ENCODE measurements at regions not wholly inside any gene's neighbourhood (a gene's known extent, or its start where the extent isn't known, plus 50 kb on each side); places are given as distances from the start of the nearest gene placed in this dataset.

GRCh38 chr6:163771180-163771579 is 356.7 kb downstream of the QKI start:
- Histone ChIP-seq H3K4me1 (ENCODE audit: low read length) (no peaks in the 10 kb centered on the region), H3K27ac (ENCODE audit: low read length) (no peak overlapping the region), H3K36me3 (replicated peaks; ENCODE audit: insufficient read depth, low read length) (no peaks in the 10 kb centered on the region), H3K4me2 (ENCODE audit: low read depth, low read length) (no peak overlapping the region), H3K9ac (ENCODE audit: low read length) (no peak overlapping the region), H3K9me2 (replicated peaks; ENCODE audit: insufficient read depth, low read length) (no peaks in the 10 kb centered on the region), H3K4me3 (ENCODE audit: low read length) (no peak overlapping the region), H4K20me1 (ENCODE audit: insufficient read depth, low read length) (no peaks in the 10 kb centered on the region), H2AFZ (ENCODE audit: low read length) (no peak overlapping the region), H3F3A (ENCODE audit: insufficient read depth, low read length) (no peaks in the 10 kb centered on the region), H3K9me3 (replicated peaks; ENCODE audit: insufficient read depth, low read length) (no peaks in the 10 kb centered on the region), H3K79me2 (ENCODE audit: low read length) (no peaks in the 10 kb centered on the region), H3K27me3 (replicated peaks; ENCODE audit: insufficient read depth, low read length) (no peaks in the 10 kb centered on the region)
- no peak for TF ChIP-seq CTCF (IDR thresholded peaks at IDR 0.05; ENCODE audit: low read length)
- no peak for TF ChIP-seq EZH2phosphoT487 (IDR thresholded peaks at IDR 0.05; ENCODE audit: low read length)
- no peak for TF ChIP-seq EZH2 (optimal IDR thresholded peaks at IDR 0.05; ENCODE audit: low read depth, low read length)
- no peak for DNase-seq

- Histone ChIP-seq H3K4me2 (ENCODE audit: low read depth, low read length) (no peak overlapping the region), H3K4me3 (ENCODE audit: low read length) (no peak overlapping the region), H3K27me3 (replicated peaks; ENCODE audit: insufficient read depth, low read length) (no peaks in the 10 kb centered on the region), H3K9me3 (replicated peaks; ENCODE audit: insufficient read depth, low read length) (no peaks in the 10 kb centered on the region), H3K36me3 (replicated peaks; ENCODE audit: insufficient read depth, low read length) (no peaks in the 10 kb centered on the region), H3K9ac (ENCODE audit: low read length) (no peak overlapping the region), H4K20me1 (ENCODE audit: insufficient read depth, low read length) (no peaks in the 10 kb centered on the region), H2AFZ (ENCODE audit: low read length) (no peak overlapping the region), H3K9me2 (replicated peaks; ENCODE audit: insufficient read depth, low read length) (no peaks in the 10 kb centered on the region), H3K79me2 (ENCODE audit: low read length) (no peaks in the 10 kb centered on the region), H3F3A (ENCODE audit: insufficient read depth, low read length) (no peaks in the 10 kb centered on the region), H3K4me1 (ENCODE audit: low read length) (no peaks in the 10 kb centered on the region), H3K27ac (ENCODE audit: low read length) (no peak overlapping the region)
- DNase-seq = no peak
- TF ChIP-seq CTCF (IDR thresholded peaks at IDR 0.05; ENCODE audit: low read length) = no peak
- no peak for TF ChIP-seq EZH2phosphoT487 (IDR thresholded peaks at IDR 0.05; ENCODE audit: low read length)
- TF ChIP-seq EZH2 (optimal IDR thresholded peaks at IDR 0.05; ENCODE audit: low read depth, low read length) = no peak
These were observed 354.4 kb downstream of the QKI start for GRCh38 chr6:163768905-163769304.

- no peak overlapping the region for H3K4me3 ChIP-seq (ENCODE audit: low read length)
- no peaks in the 10 kb centered on the region for H3K36me3 ChIP-seq (replicated peaks; ENCODE audit: insufficient read depth, low read length)
- no peak overlapping the region for H3K4me2 ChIP-seq (ENCODE audit: low read depth, low read length)
- no peaks in the 10 kb centered on the region for H3K27me3 ChIP-seq (replicated peaks; ENCODE audit: insufficient read depth, low read length)
- no peak for DNase-seq
- no peaks in the 10 kb centered on the region for H3K9me2 ChIP-seq (replicated peaks; ENCODE audit: insufficient read depth, low read length)
- TF ChIP-seq EZH2phosphoT487 (IDR thresholded peaks at IDR 0.05; ENCODE audit: low read length) (no peak), EZH2 (optimal IDR thresholded peaks at IDR 0.05; ENCODE audit: low read depth, low read length) (no peak), CTCF (IDR thresholded peaks at IDR 0.05; ENCODE audit: low read length) (no peak)
- no peak overlapping the region for H2AFZ ChIP-seq (ENCODE audit: low read length)
- H3K9me3 ChIP-seq (replicated peaks; ENCODE audit: insufficient read depth, low read length) = no peaks in the 10 kb centered on the region
- no peak overlapping the region for H3K27ac ChIP-seq (ENCODE audit: low read length)
- H3K4me1 ChIP-seq (ENCODE audit: low read length) = no peaks in the 10 kb centered on the region
- no peaks in the 10 kb centered on the region for H3F3A ChIP-seq (ENCODE audit: insufficient read depth, low read length)
- H3K9ac ChIP-seq (ENCODE audit: low read length) = no peak overlapping the region
- no peaks in the 10 kb centered on the region for H4K20me1 ChIP-seq (ENCODE audit: insufficient read depth, low read length)
- no peaks in the 10 kb centered on the region for H3K79me2 ChIP-seq (ENCODE audit: low read length)
These were observed 352.4 kb downstream of the QKI start for GRCh38 chr6:163766936-163767335.

All from MM.1S (cell line).